IMR-90 (cell line): ENCODE measurements at regions not wholly inside any gene's neighbourhood (a gene's known extent, or its start where the extent isn't known, plus 50 kb on each side); places are given as distances from the start of the nearest gene placed in this dataset.
"Not testable (repeated sequence)": the region's sequence is repeated elsewhere in the genome, so short reads cannot be mapped to it uniquely, and the experiment has no call there.

ENCODE experiments used
- ATAC-seq: fragments of 200-7000 bp; cut with Tn5 transposase; 2 replicates; pipeline ENCODE4 v1.9.1; 2020; ENCODE audit warnings: low read depth, mild to moderate bottlenecking, moderate library complexity
- BruUV-seq: library from RNA; stranded (reverse); fragments of 400-500 nt; replicated peaks from 2 replicates; lab custom pipeline; 2021; lab: Mats Ljungman, UMichigan
- CTCF ChIA-PET: fragments of 300-600 bp; formaldehyde crosslinking; extraction: SDS; loops from one replicate; lab custom pipeline; 2021; ENCODE audit warnings: antibody characterized with exemption; lab: Yijun Ruan, JAX
- POLR2A ChIA-PET: fragments of 300-600 bp; sonication (Branson Sonifier 250); formaldehyde crosslinking; loops from one replicate; lab custom pipeline; 2022; ENCODE audit warnings: antibody characterized with exemption; ENCODE audit not compliant: unreplicated experiment; lab: Charles Lee
- DNase-seq: peaks from one replicate; pipeline ENCODE4 v3.0.0; 2013
- H2AFZ ChIP-seq: replicated peaks from 2 replicates; pipeline ENCODE3; 2013; ENCODE audit warnings: low read length, mild to moderate bottlenecking; ENCODE audit not compliant: poor library complexity
- H2AK5ac ChIP-seq: 2 replicates; pipeline ENCODE4 v1.6.1; 2013; ENCODE audit warnings: low read depth, low read length, inconsistent platforms
- H2AK9ac ChIP-seq: replicated peaks from 2 replicates; pipeline ENCODE3; 2013; ENCODE audit warnings: mild to moderate bottlenecking, low read depth, low read length, moderate library complexity; ENCODE audit not compliant: poor library complexity
- H2BK120ac ChIP-seq: 2 replicates; pipeline ENCODE4 v1.6.1; 2013; ENCODE audit warnings: low read depth, low read length, inconsistent platforms
- H2BK15ac ChIP-seq: 3 replicates; pipeline ENCODE4 v1.6.1; 2013; ENCODE audit warnings: low read depth, low read length, inconsistent platforms
- H2BK20ac ChIP-seq: 2 replicates; pipeline ENCODE4 v1.6.1; 2013; ENCODE audit warnings: low read depth, mild to moderate bottlenecking, inconsistent platforms, low read length, moderate library complexity
- H2BK5ac ChIP-seq: 2 replicates; pipeline ENCODE4 v1.6.1; 2013; ENCODE audit warnings: mild to moderate bottlenecking, low read depth, low read length, inconsistent platforms; ENCODE audit not compliant: poor library complexity, severe bottlenecking
- H3K14ac ChIP-seq: replicated peaks from 2 replicates; pipeline ENCODE4 v1.6.1; 2013; ENCODE audit warnings: low read depth, low read length, inconsistent platforms
- H3K18ac ChIP-seq: 2 replicates; pipeline ENCODE4 v1.6.1; 2013; ENCODE audit warnings: low read depth, low read length, control low read depth
- H3K23ac ChIP-seq: 2 replicates; pipeline ENCODE4 v1.6.1; 2013; ENCODE audit warnings: low read depth, low read length, inconsistent platforms
- H3K27ac ChIP-seq: 2 replicates; pipeline ENCODE4 v1.5.1; 2013; ENCODE audit warnings: mild to moderate bottlenecking, control low read depth, low read length; ENCODE audit not compliant: insufficient read depth
- H3K27me3 ChIP-seq: 2 replicates; pipeline ENCODE4 v1.6.1; 2013; ENCODE audit warnings: low read length; ENCODE audit not compliant: control insufficient read depth, insufficient read depth
- H3K36me3 ChIP-seq: 2 replicates; pipeline ENCODE4 v1.6.1; 2013; ENCODE audit warnings: low read length, mixed read lengths; ENCODE audit not compliant: control insufficient read depth, insufficient read depth
- H3K4ac ChIP-seq: 2 replicates; pipeline ENCODE4 v1.6.1; 2013; ENCODE audit warnings: low read depth, low read length, inconsistent platforms
- H3K4me1 ChIP-seq: 2 replicates; pipeline ENCODE4 v1.6.1; 2013; ENCODE audit warnings: low read length, mixed read lengths; ENCODE audit not compliant: control insufficient read depth, insufficient read depth
- H3K4me2 ChIP-seq: 2 replicates; pipeline ENCODE4 v1.6.1; 2013; ENCODE audit warnings: low read depth, mild to moderate bottlenecking, control low read depth, low read length, moderate library complexity
- H3K4me3 ChIP-seq: 2 replicates; pipeline ENCODE4 v1.5.1; 2013; ENCODE audit warnings: low read depth, mild to moderate bottlenecking, control low read depth, low read length, moderate library complexity; ENCODE audit not compliant: insufficient read depth
- H3K56ac ChIP-seq: 2 replicates; pipeline ENCODE4 v1.6.1; 2013; ENCODE audit warnings: low read length, inconsistent platforms; ENCODE audit not compliant: insufficient read depth; ENCODE audit errors: extremely low read depth
- H3K79me1 ChIP-seq, 2 experiments: 2 replicates each; pipeline ENCODE4 v1.6.1; 2013; ENCODE audit warnings: low read length in 2 of 2, inconsistent platforms in 1 of 2, low read depth in 1 of 2
- H3K9ac ChIP-seq: 2 replicates; pipeline ENCODE4 v1.6.1; 2013; ENCODE audit warnings: low read depth, low read length, control low read depth
- H3K9me1 ChIP-seq: 2 replicates; pipeline ENCODE4 v1.6.1; 2013; ENCODE audit warnings: low read length, inconsistent platforms; ENCODE audit not compliant: insufficient read depth
- H3K9me3 ChIP-seq: 2 replicates; pipeline ENCODE4 v1.6.1; 2013; ENCODE audit warnings: low read length; ENCODE audit not compliant: control insufficient read depth, insufficient read depth
- H4K20me1 ChIP-seq: 2 replicates; pipeline ENCODE4 v1.6.1; 2013; ENCODE audit warnings: low read length, inconsistent platforms; ENCODE audit not compliant: insufficient read depth
- H4K5ac ChIP-seq: 2 replicates; pipeline ENCODE4 v1.6.1; 2013; ENCODE audit warnings: mild to moderate bottlenecking, low read depth, low read length, control low read depth
- H4K8ac ChIP-seq, 2 experiments: 2 replicates each; pipeline ENCODE4 v1.6.1; 2013; ENCODE audit warnings: low read depth in 2 of 2, low read length in 2 of 2, control low read depth in 1 of 2, inconsistent platforms in 1 of 2
- H4K91ac ChIP-seq: 2 replicates; pipeline ENCODE4 v1.6.1; 2013; ENCODE audit warnings: low read depth, low read length, inconsistent platforms; ENCODE audit not compliant: insufficient read depth
- FOS ChIP-seq: fragments of 150-350 bp; IDR thresholded peaks from 2 replicates; pipeline ENCODE4 v1.6.1; 2016; ENCODE audit warnings: low read depth, low read length
- RFX5 ChIP-seq: IDR thresholded peaks from 2 replicates; pipeline ENCODE4 v1.8.0; 2012; ENCODE audit warnings: low read depth, mild to moderate bottlenecking, low read length, moderate library complexity
- WGBS, 2 experiments: methylation state at CpG; one replicate each; pipeline versions ENCODE4 v1.1.5 to v1.1.7; 2013; ENCODE audit warnings: missing lambda C conversion rate in 2 of 2; ENCODE audit not compliant: insufficient read length in 1 of 2; ENCODE audit errors: extremely low coverage in 2 of 2; 5-methylcytosine and 5-hydroxymethylcytosine counted together
- dilution Hi-C: fragments of 300-500 bp; cut with HindIII; formaldehyde crosslinking; loops from one replicate; pipeline ENCODE4 v1.14.3; 2018; ENCODE audit warnings: low sequenced_read_pairs; ENCODE audit not compliant: unreplicated experiment
- in situ Hi-C: fragments of 300-500 bp; cut with MboI; formaldehyde crosslinking; loops from 3 replicates; pipeline ENCODE4 v1.14.3; 2019; ENCODE audit warnings: low sequenced_read_pairs, inconsistent platforms, mixed read lengths
- intact Hi-C: fragments of 100-400 bp; cut with micrococcal nuclease; formaldehyde crosslinking; loops from 2 replicates; pipeline ENCODE4 v1.10.0; 2022
- TF ChIP-seq, protein P1 (sequence below): fragments of 150-350 bp; IDR thresholded peaks from 2 replicates; pipeline ENCODE4 v1.6.1; 2017; ENCODE audit warnings: mild to moderate bottlenecking, antibody characterized with exemption, low read length, low read depth

GRCh38 chr4:31748382-31748781 lies 1028.2 kb downstream of the PCDH7 start:
- TF ChIP-seq, protein P1, sequence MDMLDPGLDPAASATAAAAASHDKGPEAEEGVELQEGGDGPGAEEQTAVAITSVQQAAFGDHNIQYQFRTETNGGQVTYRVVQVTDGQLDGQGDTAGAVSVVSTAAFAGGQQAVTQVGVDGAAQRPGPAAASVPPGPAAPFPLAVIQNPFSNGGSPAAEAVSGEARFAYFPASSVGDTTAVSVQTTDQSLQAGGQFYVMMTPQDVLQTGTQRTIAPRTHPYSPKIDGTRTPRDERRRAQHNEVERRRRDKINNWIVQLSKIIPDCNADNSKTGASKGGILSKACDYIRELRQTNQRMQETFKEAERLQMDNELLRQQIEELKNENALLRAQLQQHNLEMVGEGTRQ, result no peak
- TF ChIP-seq RFX5 (no peak), FOS (no peak)

GRCh38 chr4:31750581-31750980 lies 1030.4 kb downstream of the PCDH7 start:
- no CpG with 5 or more reads among the region's 2 CpGs for WGBS, 2 experiments
- H3K27ac ChIP-seq, dilution Hi-C loops, POLR2A ChIA-PET, H2BK120ac ChIP-seq, H2BK20ac ChIP-seq, H4K20me1 ChIP-seq, H3K4ac ChIP-seq, H3K36me3 ChIP-seq, H3K9me3 ChIP-seq, H3K27me3 ChIP-seq, H2AK9ac ChIP-seq, DNase-seq, H4K91ac ChIP-seq, H3K79me1 ChIP-seq, CTCF ChIA-PET, BruUV-seq, H2AFZ ChIP-seq, H3K14ac ChIP-seq, H4K5ac ChIP-seq, H4K8ac ChIP-seq, H3K4me1 ChIP-seq, H3K4me3 ChIP-seq, H3K9ac ChIP-seq, H2BK5ac ChIP-seq, in situ Hi-C loops, ATAC-seq, H3K18ac ChIP-seq, intact Hi-C loops, H2BK15ac ChIP-seq, H3K23ac ChIP-seq, H3K4me2 ChIP-seq, H3K56ac ChIP-seq, H3K9me1 ChIP-seq, H2AK5ac ChIP-seq: not testable (repeated sequence)

More at GRCh38 chr4:31748382-31748781, 1028.2 kb downstream of the PCDH7 start:
- Histone ChIP-seq H2BK15ac (no peak overlapping the region), H3K23ac (no peak overlapping the region), H2BK120ac (no peak overlapping the region), H3K9ac (no peak overlapping the region), H4K91ac (no peak overlapping the region), H3K9me3 (0 out of 2 replicates have a peak, but pooled peaks cover 5% of the 10 kb centered on the region), H3K56ac (no peak overlapping the region), H2AFZ (no peak overlapping the region), H3K4me1 (no peaks in the 10 kb centered on the region), H2BK20ac (no peak overlapping the region), H3K9me1 (no peaks in the 10 kb centered on the region), H3K79me1 (no peaks in the 10 kb centered on the region), H4K20me1 (no peaks in the 10 kb centered on the region), H2AK5ac (no peak overlapping the region), H3K27ac (no peak overlapping the region), H4K8ac (no peak overlapping the region), H3K14ac (no peak overlapping the region), H3K27me3 (no peaks in the 10 kb centered on the region), H4K5ac (no peak overlapping the region), H2BK5ac (no peak overlapping the region), H3K4me2 (no peak overlapping the region), H2AK9ac (no peak overlapping the region), H3K4me3 (no peak overlapping the region), H3K4ac (no peak overlapping the region), H3K36me3 (no peaks in the 10 kb centered on the region), H3K18ac (no peak overlapping the region)
- ChIA-PET CTCF (no interaction called here), POLR2A (no interaction called here)
- dilution Hi-C loops (no loop called here), in situ Hi-C loops (no loop called here), intact Hi-C loops (no loop called here)
- WGBS, 2 experiments, result no CpG with 5 or more reads among the region's 3 CpGs
- no peak for ATAC-seq
- BruUV-seq, result no TSS peak
- DNase-seq, result no peak
